ENCODE measurements at regions not wholly inside any gene's neighbourhood (a gene's known extent, or its start where the extent isn't known, plus 50 kb on each side); places are given as distances from the start of the nearest gene placed in this dataset.

GRCh38 chr12:98185606-98186005, 329.8 kb upstream of the TMPO start:
- intact Hi-C loops (cut with DNase I; ENCODE audit: low total_unique reads) = no loop called here
- Histone ChIP-seq H3K36me3 (no peaks in the 10 kb centered on the region), H3K4me1 (no peaks in the 10 kb centered on the region), H3K27ac (no peak overlapping the region), H3K4me3 (no peak overlapping the region), H3K9me3 (no peaks in the 10 kb centered on the region), H3K27me3 (no peaks in the 10 kb centered on the region)
- no peak for DNase-seq (ENCODE audit: low spot score in 2 of 2)
- no peak for TF ChIP-seq CTCF (IDR thresholded peaks at IDR 0.05)
- no peak for TF ChIP-seq POLR2A (IDR thresholded peaks at IDR 0.05)
- no peak for TF ChIP-seq POLR2AphosphoS5 (IDR thresholded peaks at IDR 0.05)

GRCh38 chr12:98188650-98189077, 326.7 kb upstream of the TMPO start:
- intact Hi-C loops (cut with DNase I; ENCODE audit: low total_unique reads) = no loop called here
- no peak overlapping the region for H3K27ac ChIP-seq
- H3K4me3 ChIP-seq = no peak overlapping the region
- no peak for DNase-seq (ENCODE audit: low spot score in 2 of 2)
- no peaks in the 10 kb centered on the region for H3K9me3 ChIP-seq
- no peaks in the 10 kb centered on the region for H3K27me3 ChIP-seq
- TF ChIP-seq POLR2A (IDR thresholded peaks at IDR 0.05) (no peak), CTCF (IDR thresholded peaks at IDR 0.05) (no peak), POLR2AphosphoS5 (IDR thresholded peaks at IDR 0.05) (no peak)
- H3K4me1 ChIP-seq = no peaks in the 10 kb centered on the region
- H3K36me3 ChIP-seq = no peaks in the 10 kb centered on the region

DNA sequence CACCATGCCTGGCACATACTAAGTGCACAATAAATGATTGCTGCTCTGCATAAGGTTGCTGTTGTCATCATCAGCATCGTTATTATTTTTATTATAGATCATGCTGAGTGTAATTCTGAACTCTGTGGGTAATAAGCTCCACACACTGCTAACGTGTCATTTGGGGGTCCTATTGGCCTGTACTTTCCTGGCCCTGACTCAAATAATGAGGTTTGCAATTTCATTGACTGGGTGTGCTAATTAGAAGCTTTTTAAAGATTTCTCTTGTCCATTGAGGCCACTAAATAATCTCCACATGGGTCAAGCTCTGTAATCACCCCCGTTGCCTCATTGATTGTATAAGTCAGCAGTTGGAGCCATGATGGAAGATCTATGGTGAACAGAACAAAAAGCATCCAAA, 320.8 kb upstream of the TMPO start:
- intact Hi-C loops (cut with DNase I; ENCODE audit: low total_unique reads) = no loop called here
- no peaks in the 10 kb centered on the region for H3K4me1 ChIP-seq
- no peaks in the 10 kb centered on the region for H3K36me3 ChIP-seq
- no peaks in the 10 kb centered on the region for H3K27me3 ChIP-seq
- H3K27ac ChIP-seq = no peak overlapping the region
- DNase-seq (ENCODE audit: low spot score in 2 of 2) = no peak
- H3K9me3 ChIP-seq = no peaks in the 10 kb centered on the region
- TF ChIP-seq CTCF (IDR thresholded peaks at IDR 0.05) (no peak), POLR2AphosphoS5 (IDR thresholded peaks at IDR 0.05) (no peak), POLR2A (IDR thresholded peaks at IDR 0.05) (no peak)
- no peak overlapping the region for H3K4me3 ChIP-seq

GRCh38 chr12:98198261-98198982, 317.0 kb upstream of the TMPO start:
- Histone ChIP-seq H3K4me1 (no peaks in the 10 kb centered on the region), H3K9me3 (no peaks in the 10 kb centered on the region), H3K27me3 (no peaks in the 10 kb centered on the region), H3K27ac (no peak overlapping the region), H3K36me3 (no peaks in the 10 kb centered on the region), H3K4me3 (no peak overlapping the region)
- DNase-seq (ENCODE audit: low spot score in 2 of 2) = no peak
- intact Hi-C loops (cut with DNase I; ENCODE audit: low total_unique reads) = no loop called here
- TF ChIP-seq POLR2A (IDR thresholded peaks at IDR 0.05) = no peak
- no peak for TF ChIP-seq CTCF (IDR thresholded peaks at IDR 0.05)
- no peak for TF ChIP-seq POLR2AphosphoS5 (IDR thresholded peaks at IDR 0.05)

GRCh38 chr12:98208816-98209215, 306.6 kb upstream of the TMPO start:
- no peaks in the 10 kb centered on the region for H3K36me3 ChIP-seq
- TF ChIP-seq CTCF (IDR thresholded peaks at IDR 0.05) = no peak
- no peak overlapping the region for H3K27ac ChIP-seq
- peaks cover 0 to 7% of the 10 kb centered on the region in 2 donors for H3K9me3 ChIP-seq
- intact Hi-C loops (cut with DNase I; ENCODE audit: low total_unique reads) = no loop called here
- no peak for DNase-seq (ENCODE audit: low spot score in 2 of 2)
- H3K27me3 ChIP-seq = no peaks in the 10 kb centered on the region
- H3K4me3 ChIP-seq = no peak overlapping the region
- H3K4me1 ChIP-seq = no peaks in the 10 kb centered on the region

Measured in breast epithelium (tissue), 4 donors.